Esophagus squamous epithelium (tissue), 4 donors: ENCODE measurements at regions not wholly inside any gene's neighbourhood (a gene's known extent, or its start where the extent isn't known, plus 50 kb on each side); places are given as distances from the start of the nearest gene placed in this dataset.

ENCODE experiments used
- CTCF ChIP-seq, 6 experiments: fragments of 450-650 bp in 4 of 6; fragments of 200-600 bp in 2 of 6; sonication (generic) in 2 of 6; IDR thresholded peaks; one replicate each; pipeline ENCODE4 v1.5.1; 2016 to 2019; ENCODE audit warnings: antibody characterized with exemption in 6 of 6, mild to moderate bottlenecking in 4 of 6, moderate library complexity in 4 of 6
- POLR2A ChIP-seq, 4 donors: fragments of 450-650 bp; IDR thresholded peaks; one replicate each; pipeline ENCODE4 v1.6.1; 2017; ENCODE audit warnings: antibody characterized with exemption in 4 of 4, mild to moderate bottlenecking in 4 of 4, moderate library complexity in 3 of 4

- TF ChIP-seq CTCF (IDR thresholded peaks at IDR 0.05) (no peak), POLR2A (IDR thresholded peaks at IDR 0.05) (no peak)
Measured at GRCh38 chr13:104411141-104411765, 1345.0 kb upstream of the SLC10A2 start.
